ENCODE measurements at regions not wholly inside any gene's neighbourhood (a gene's known extent, or its start where the extent isn't known, plus 50 kb on each side); places are given as distances from the start of the nearest gene placed in this dataset.

GRCh38 chr13:42424182-42424581, 149.8 kb upstream of the TNFSF11 start:
- TF ChIP-seq CTCF (IDR thresholded peaks at IDR 0.05; ENCODE audit: poor library complexity) (no peak), EZH2phosphoT487 (IDR thresholded peaks at IDR 0.05; ENCODE audit: low read depth, severe bottlenecking, unreplicated experiment) (no peak), EZH2 (IDR thresholded peaks at IDR 0.05; ENCODE audit: borderline replicate concordance) (no peak)

Data from hepatocyte (in vitro differentiated cells).